Neural crest cell (in vitro differentiated cells): ENCODE measurements at regions not wholly inside any gene's neighbourhood (a gene's known extent, or its start where the extent isn't known, plus 50 kb on each side); places are given as distances from the start of the nearest gene placed in this dataset.

Experiments used
- DNase-seq: peaks from one replicate; pipeline ENCODE4 v3.0.0; 2021; ENCODE audit warnings: low read depth, mixed read lengths, low spot score
- H3K27ac Mint-ChIP-seq: one replicate; pipeline ENCODE4 v1.8.0; 2021; ENCODE audit warnings: mild to moderate bottlenecking, mixed read lengths; ENCODE audit not compliant: unreplicated experiment
- H3K27me3 Mint-ChIP-seq: 2 replicates; pipeline ENCODE4 v1.8.0; 2021; ENCODE audit warnings: low read depth, mild to moderate bottlenecking, mixed read lengths
- H3K36me3 Mint-ChIP-seq: 2 replicates; pipeline ENCODE4 v1.8.0; 2021; ENCODE audit warnings: low read depth, mild to moderate bottlenecking, mixed read lengths
- H3K4me1 Mint-ChIP-seq: 2 replicates; pipeline ENCODE4 v1.8.0; 2021; ENCODE audit warnings: mixed read lengths
- H3K4me3 Mint-ChIP-seq: one replicate; pipeline ENCODE4 v1.8.0; 2021; ENCODE audit warnings: mild to moderate bottlenecking, mixed read lengths
- H3K9me3 Mint-ChIP-seq: 2 replicates; pipeline ENCODE4 v1.8.0; 2021; ENCODE audit warnings: mixed read lengths
- CTCF ChIP-seq: fragments of 200-600 bp; sonication (generic); conservative IDR thresholded peaks from 2 replicates; pipeline ENCODE4 v1.5.0; 2021; ENCODE audit warnings: antibody characterized with exemption, mild to moderate bottlenecking

- no peak for DNase-seq
- no peaks in the 10 kb centered on the region for H3K9me3 Mint-ChIP-seq
- peak overlapping the region; percentile 35 for H3K27ac Mint-ChIP-seq
- H3K27me3 Mint-ChIP-seq = no peaks in the 10 kb centered on the region
- peaks cover 2% of the 10 kb centered on the region for H3K4me1 Mint-ChIP-seq
- TF ChIP-seq CTCF = no peak
- no peak overlapping the region for H3K4me3 Mint-ChIP-seq
- no peaks in the 10 kb centered on the region for H3K36me3 Mint-ChIP-seq
These were observed 105.2 kb upstream of the TSPAN2 start for GRCh38 chr1:115194506-115194905.

GRCh38 chr1:115193046-115193828 is 103.9 kb upstream of the TSPAN2 start:
- Mint-ChIP-seq H3K4me3 (no peak overlapping the region), H3K27ac (no peak overlapping the region), H3K4me1 (peaks cover 5% of the 10 kb centered on the region), H3K9me3 (no peaks in the 10 kb centered on the region), H3K36me3 (no peaks in the 10 kb centered on the region), H3K27me3 (no peaks in the 10 kb centered on the region)
- TF ChIP-seq CTCF = no peak
- no peak for DNase-seq

- no peak overlapping the region for H3K4me3 Mint-ChIP-seq
- no peaks in the 10 kb centered on the region for H3K9me3 Mint-ChIP-seq
- peaks cover 5% of the 10 kb centered on the region for H3K4me1 Mint-ChIP-seq
- TF ChIP-seq CTCF = no peak
- H3K36me3 Mint-ChIP-seq = no peaks in the 10 kb centered on the region
- no peak overlapping the region for H3K27ac Mint-ChIP-seq
- no peaks in the 10 kb centered on the region for H3K27me3 Mint-ChIP-seq
- DNase-seq = no peak
These were observed 103.0 kb upstream of the TSPAN2 start for GRCh38 chr1:115192200-115192767.

GRCh38 chr1:115191691-115192090 is 102.4 kb upstream of the TSPAN2 start:
- no peak overlapping the region for H3K4me3 Mint-ChIP-seq
- DNase-seq = no peak
- H3K36me3 Mint-ChIP-seq = no peaks in the 10 kb centered on the region

GRCh38 chr1:115190540-115191170 is 101.4 kb upstream of the TSPAN2 start:
- Mint-ChIP-seq H3K27me3 (no peaks in the 10 kb centered on the region), H3K27ac (no peak overlapping the region), H3K9me3 (no peaks in the 10 kb centered on the region), H3K36me3 (no peaks in the 10 kb centered on the region), H3K4me3 (no peak overlapping the region), H3K4me1 (peaks cover 5% of the 10 kb centered on the region)
- TF ChIP-seq CTCF = no peak
- no peak for DNase-seq

More at GRCh38 chr1:115191691-115192090, 102.4 kb upstream of the TSPAN2 start:
- H3K27me3 Mint-ChIP-seq = no peaks in the 10 kb centered on the region
- peaks cover 5% of the 10 kb centered on the region for H3K4me1 Mint-ChIP-seq
- no peak for TF ChIP-seq CTCF
- no peak overlapping the region for H3K27ac Mint-ChIP-seq
- no peaks in the 10 kb centered on the region for H3K9me3 Mint-ChIP-seq
